ENCODE measurements at regions not wholly inside any gene's neighbourhood (a gene's known extent, or its start where the extent isn't known, plus 50 kb on each side); places are given as distances from the start of the nearest gene placed in this dataset.

DNA sequence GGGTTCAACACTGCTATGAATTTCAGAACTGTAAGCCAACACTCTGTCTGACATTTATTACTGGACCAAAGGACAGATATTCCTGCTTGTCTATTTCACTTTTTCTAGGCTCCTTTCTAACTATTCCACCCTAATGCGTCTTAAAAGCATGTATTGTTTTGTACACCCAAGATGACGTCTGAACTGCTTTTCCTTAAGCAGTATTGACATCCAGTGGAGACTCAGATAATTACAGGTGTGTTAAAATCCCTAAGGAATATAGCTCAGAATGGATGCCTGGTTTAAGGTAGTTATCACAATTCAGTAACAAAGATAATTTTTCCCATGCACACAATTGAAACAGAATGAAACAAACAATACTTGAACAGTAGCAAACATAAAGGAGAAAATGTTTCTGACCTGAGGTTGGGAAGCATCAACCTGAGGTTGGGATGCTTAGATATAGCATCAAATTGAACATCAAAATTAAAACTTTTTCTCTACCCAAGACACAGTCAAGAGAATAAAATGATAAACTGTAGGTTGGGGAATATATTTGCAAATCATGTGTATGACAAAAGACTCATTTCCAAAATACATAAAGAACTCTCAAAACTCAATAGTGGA is 93.7 kb upstream of the PTPRR start:
- in situ Hi-C loops (cut with MboI; ENCODE audit: low sequenced_read_pairs) = no loop called here
- WGBS, 2 experiments (ENCODE audit: extremely low coverage in 2 of 2, insufficient read length in 1 of 2) = no CpG with 5 or more reads among the region's 2 CpGs
- no peak overlapping the region for H2AFZ ChIP-seq (replicated peaks; ENCODE audit: low read length, poor library complexity)
- no peaks in the 10 kb centered on the region for H3K27me3 ChIP-seq (ENCODE audit: control insufficient read depth, insufficient read depth, low read length)
- ChIA-PET POLR2A (ENCODE audit: unreplicated experiment) (interaction anchor here (0.6 kb wide), 1 partner anchor 738 kb away, joined by 3 read pairs; no protein-coding TSS in a partner anchor), CTCF (no interaction called here)
- H3K23ac ChIP-seq (ENCODE audit: low read depth, low read length) = no peak overlapping the region
- no peak overlapping the region for H3K9ac ChIP-seq (ENCODE audit: low read depth, low read length)
- H3K79me1 ChIP-seq (ENCODE audit: low read depth in 1 of 2, low read length in 2 of 2) = no peaks in the 10 kb centered on the region
- H3K4ac ChIP-seq (ENCODE audit: low read depth, low read length) = no peak overlapping the region
- no peak overlapping the region for H4K5ac ChIP-seq (ENCODE audit: low read depth, low read length)
- H2BK15ac ChIP-seq (ENCODE audit: low read depth, low read length) = no peak overlapping the region
- no peak overlapping the region for H3K4me2 ChIP-seq (ENCODE audit: low read depth, low read length)
- H4K8ac ChIP-seq (ENCODE audit: low read depth in 2 of 2, low read length in 2 of 2) = no peak overlapping the region
- dilution Hi-C loops (cut with HindIII; ENCODE audit: low sequenced_read_pairs, unreplicated experiment) = no loop called here
- H2BK120ac ChIP-seq (ENCODE audit: low read depth, low read length) = no peak overlapping the region
- no peak overlapping the region for H2BK20ac ChIP-seq (ENCODE audit: low read depth, low read length)
- H3K14ac ChIP-seq (replicated peaks; ENCODE audit: low read depth, low read length) = no peak overlapping the region
- H4K20me1 ChIP-seq (ENCODE audit: insufficient read depth, low read length) = no peaks in the 10 kb centered on the region
- H2AK5ac ChIP-seq (ENCODE audit: low read depth, low read length) = no peak overlapping the region
- H3K4me3 ChIP-seq (ENCODE audit: insufficient read depth, low read depth, low read length) = no peak overlapping the region
- peak; percentile 21 for DNase-seq
- H3K56ac ChIP-seq (ENCODE audit: extremely low read depth, insufficient read depth, low read length) = no peak overlapping the region
- TF ChIP-seq RAD21 (IDR thresholded peaks at IDR 0.05; ENCODE audit: low read length) = peak; percentile 42
- no peak for TF ChIP-seq FOS (IDR thresholded peaks at IDR 0.05; ENCODE audit: low read depth, low read length)
- peak; percentile 40; the same call in 1 of the 2 replicates for TF ChIP-seq CTCF (conservative IDR thresholded peaks at IDR 0.05; ENCODE audit: low read depth, low read length)
- no peak for TF ChIP-seq MAFK (IDR thresholded peaks at IDR 0.05; ENCODE audit: low read depth, low read length)
- TF ChIP-seq CHD1 (IDR thresholded peaks at IDR 0.05; ENCODE audit: low read depth, low read length) = no peak
- TF ChIP-seq, protein P1, sequence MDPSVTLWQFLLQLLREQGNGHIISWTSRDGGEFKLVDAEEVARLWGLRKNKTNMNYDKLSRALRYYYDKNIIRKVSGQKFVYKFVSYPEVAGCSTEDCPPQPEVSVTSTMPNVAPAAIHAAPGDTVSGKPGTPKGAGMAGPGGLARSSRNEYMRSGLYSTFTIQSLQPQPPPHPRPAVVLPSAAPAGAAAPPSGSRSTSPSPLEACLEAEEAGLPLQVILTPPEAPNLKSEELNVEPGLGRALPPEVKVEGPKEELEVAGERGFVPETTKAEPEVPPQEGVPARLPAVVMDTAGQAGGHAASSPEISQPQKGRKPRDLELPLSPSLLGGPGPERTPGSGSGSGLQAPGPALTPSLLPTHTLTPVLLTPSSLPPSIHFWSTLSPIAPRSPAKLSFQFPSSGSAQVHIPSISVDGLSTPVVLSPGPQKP (IDR thresholded peaks at IDR 0.05; ENCODE audit: borderline replicate concordance, low read depth, low read length) = no peak
- TF ChIP-seq, protein P2, sequence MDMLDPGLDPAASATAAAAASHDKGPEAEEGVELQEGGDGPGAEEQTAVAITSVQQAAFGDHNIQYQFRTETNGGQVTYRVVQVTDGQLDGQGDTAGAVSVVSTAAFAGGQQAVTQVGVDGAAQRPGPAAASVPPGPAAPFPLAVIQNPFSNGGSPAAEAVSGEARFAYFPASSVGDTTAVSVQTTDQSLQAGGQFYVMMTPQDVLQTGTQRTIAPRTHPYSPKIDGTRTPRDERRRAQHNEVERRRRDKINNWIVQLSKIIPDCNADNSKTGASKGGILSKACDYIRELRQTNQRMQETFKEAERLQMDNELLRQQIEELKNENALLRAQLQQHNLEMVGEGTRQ (IDR thresholded peaks at IDR 0.05; ENCODE audit: low read depth, low read length) = no peak
- no peak for TF ChIP-seq RFX5 (IDR thresholded peaks at IDR 0.05; ENCODE audit: low read depth, low read length)
- peak; percentile 22; the same call in 1 of the 2 replicates for TF ChIP-seq SMC3 (IDR thresholded peaks at IDR 0.05; ENCODE audit: low read depth, low read length)
- TF ChIP-seq CEBPB (IDR thresholded peaks at IDR 0.05; ENCODE audit: low read depth, low read length) = no peak
- no peak for TF ChIP-seq POLR2A (IDR thresholded peaks at IDR 0.05; ENCODE audit: low read depth, low read length)
- TF ChIP-seq BHLHE40 (IDR thresholded peaks at IDR 0.05; ENCODE audit: low read depth, low read length) = no peak
- TF ChIP-seq MXI1 (IDR thresholded peaks at IDR 0.05; ENCODE audit: borderline replicate concordance, low read depth, low read length) = no peak
- intact Hi-C loops (cut with micrococcal nuclease) = loop anchor here (1.0 to 10.0 kb wide), 2 partner anchors 281 to 419 kb away; no protein-coding TSS in a partner anchor
- H3K9me1 ChIP-seq (ENCODE audit: insufficient read depth, low read length) = no peaks in the 10 kb centered on the region
- peaks cover 5% of the 10 kb centered on the region for H3K9me3 ChIP-seq (ENCODE audit: control insufficient read depth, insufficient read depth, low read length)
- H3K36me3 ChIP-seq (ENCODE audit: control insufficient read depth, insufficient read depth, low read length) = no peaks in the 10 kb centered on the region
- H4K91ac ChIP-seq (ENCODE audit: insufficient read depth, low read depth, low read length) = no peak overlapping the region
- peak; percentile 51; the same call in 1 of the 2 replicates for ATAC-seq (ENCODE audit: low read depth)
- H3K18ac ChIP-seq (ENCODE audit: low read depth, low read length) = no peak overlapping the region
- no TSS peak for BruUV-seq (replicated peaks)
- H2BK5ac ChIP-seq (ENCODE audit: low read depth, low read length, poor library complexity, severe bottlenecking) = no peak overlapping the region
- H2AK9ac ChIP-seq (replicated peaks; ENCODE audit: low read depth, low read length, poor library complexity) = no peak overlapping the region
- no peaks in the 10 kb centered on the region for H3K4me1 ChIP-seq (ENCODE audit: control insufficient read depth, insufficient read depth, low read length)
- H3K27ac ChIP-seq (ENCODE audit: insufficient read depth, low read length) = no peak overlapping the region

Data from IMR-90 (cell line).